ENCODE measurements at regions not wholly inside any gene's neighbourhood (a gene's known extent, or its start where the extent isn't known, plus 50 kb on each side); places are given as distances from the start of the nearest gene placed in this dataset.

DNA sequence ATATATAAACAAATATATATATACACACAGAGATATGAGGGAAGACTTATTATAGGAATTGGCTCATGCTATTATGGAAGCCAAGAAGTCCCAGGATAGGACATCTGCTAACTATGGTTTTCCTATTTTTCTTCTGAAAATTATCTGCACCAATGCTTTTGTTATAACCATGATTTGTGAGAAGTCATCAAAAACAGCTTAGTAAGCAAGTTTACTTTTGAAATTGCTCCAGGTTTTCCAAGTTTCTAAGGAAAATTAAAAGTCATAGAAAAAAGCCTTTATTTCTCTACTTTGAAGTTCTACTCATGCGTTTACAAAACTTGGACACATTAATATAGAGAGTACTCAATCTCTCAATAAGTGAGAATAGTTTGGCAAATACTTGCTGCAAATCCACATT is 213.1 kb downstream of the TRAM1L1 start:
- TF ChIP-seq POLR2AphosphoS5 (IDR thresholded peaks at IDR 0.05; ENCODE audit: low read depth) (no peak), SPI1 (IDR thresholded peaks at IDR 0.05; ENCODE audit: borderline replicate concordance, low read depth) (no peak), GABPA (IDR thresholded peaks at IDR 0.05; ENCODE audit: low read depth) (no peak)
- TF ChIP-seq, protein P1, sequence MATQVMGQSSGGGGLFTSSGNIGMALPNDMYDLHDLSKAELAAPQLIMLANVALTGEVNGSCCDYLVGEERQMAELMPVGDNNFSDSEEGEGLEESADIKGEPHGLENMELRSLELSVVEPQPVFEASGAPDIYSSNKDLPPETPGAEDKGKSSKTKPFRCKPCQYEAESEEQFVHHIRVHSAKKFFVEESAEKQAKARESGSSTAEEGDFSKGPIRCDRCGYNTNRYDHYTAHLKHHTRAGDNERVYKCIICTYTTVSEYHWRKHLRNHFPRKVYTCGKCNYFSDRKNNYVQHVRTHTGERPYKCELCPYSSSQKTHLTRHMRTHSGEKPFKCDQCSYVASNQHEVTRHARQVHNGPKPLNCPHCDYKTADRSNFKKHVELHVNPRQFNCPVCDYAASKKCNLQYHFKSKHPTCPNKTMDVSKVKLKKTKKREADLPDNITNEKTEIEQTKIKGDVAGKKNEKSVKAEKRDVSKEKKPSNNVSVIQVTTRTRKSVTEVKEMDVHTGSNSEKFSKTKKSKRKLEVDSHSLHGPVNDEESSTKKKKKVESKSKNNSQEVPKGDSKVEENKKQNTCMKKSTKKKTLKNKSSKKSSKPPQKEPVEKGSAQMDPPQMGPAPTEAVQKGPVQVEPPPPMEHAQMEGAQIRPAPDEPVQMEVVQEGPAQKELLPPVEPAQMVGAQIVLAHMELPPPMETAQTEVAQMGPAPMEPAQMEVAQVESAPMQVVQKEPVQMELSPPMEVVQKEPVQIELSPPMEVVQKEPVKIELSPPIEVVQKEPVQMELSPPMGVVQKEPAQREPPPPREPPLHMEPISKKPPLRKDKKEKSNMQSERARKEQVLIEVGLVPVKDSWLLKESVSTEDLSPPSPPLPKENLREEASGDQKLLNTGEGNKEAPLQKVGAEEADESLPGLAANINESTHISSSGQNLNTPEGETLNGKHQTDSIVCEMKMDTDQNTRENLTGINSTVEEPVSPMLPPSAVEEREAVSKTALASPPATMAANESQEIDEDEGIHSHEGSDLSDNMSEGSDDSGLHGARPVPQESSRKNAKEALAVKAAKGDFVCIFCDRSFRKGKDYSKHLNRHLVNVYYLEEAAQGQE (IDR thresholded peaks at IDR 0.05; ENCODE audit: insufficient replicate concordance, low read depth): no peak
- TF ChIP-seq, protein P2, sequence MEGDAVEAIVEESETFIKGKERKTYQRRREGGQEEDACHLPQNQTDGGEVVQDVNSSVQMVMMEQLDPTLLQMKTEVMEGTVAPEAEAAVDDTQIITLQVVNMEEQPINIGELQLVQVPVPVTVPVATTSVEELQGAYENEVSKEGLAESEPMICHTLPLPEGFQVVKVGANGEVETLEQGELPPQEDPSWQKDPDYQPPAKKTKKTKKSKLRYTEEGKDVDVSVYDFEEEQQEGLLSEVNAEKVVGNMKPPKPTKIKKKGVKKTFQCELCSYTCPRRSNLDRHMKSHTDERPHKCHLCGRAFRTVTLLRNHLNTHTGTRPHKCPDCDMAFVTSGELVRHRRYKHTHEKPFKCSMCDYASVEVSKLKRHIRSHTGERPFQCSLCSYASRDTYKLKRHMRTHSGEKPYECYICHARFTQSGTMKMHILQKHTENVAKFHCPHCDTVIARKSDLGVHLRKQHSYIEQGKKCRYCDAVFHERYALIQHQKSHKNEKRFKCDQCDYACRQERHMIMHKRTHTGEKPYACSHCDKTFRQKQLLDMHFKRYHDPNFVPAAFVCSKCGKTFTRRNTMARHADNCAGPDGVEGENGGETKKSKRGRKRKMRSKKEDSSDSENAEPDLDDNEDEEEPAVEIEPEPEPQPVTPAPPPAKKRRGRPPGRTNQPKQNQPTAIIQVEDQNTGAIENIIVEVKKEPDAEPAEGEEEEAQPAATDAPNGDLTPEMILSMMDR (IDR thresholded peaks at IDR 0.05; ENCODE audit: insufficient read depth, low read length): no peak
- Histone ChIP-seq H3K27ac (replicated peaks) (no peak overlapping the region), H3K4me3 (replicated peaks; ENCODE audit: insufficient read depth, low read length) (no peak overlapping the region), H3K27me3 (ENCODE audit: insufficient read depth, poor library complexity, severe bottlenecking) (no peaks in the 10 kb centered on the region)
- no peak for DNase-seq (ENCODE audit: low read depth in 1 of 2, low spot score in 1 of 2)

DNA sequence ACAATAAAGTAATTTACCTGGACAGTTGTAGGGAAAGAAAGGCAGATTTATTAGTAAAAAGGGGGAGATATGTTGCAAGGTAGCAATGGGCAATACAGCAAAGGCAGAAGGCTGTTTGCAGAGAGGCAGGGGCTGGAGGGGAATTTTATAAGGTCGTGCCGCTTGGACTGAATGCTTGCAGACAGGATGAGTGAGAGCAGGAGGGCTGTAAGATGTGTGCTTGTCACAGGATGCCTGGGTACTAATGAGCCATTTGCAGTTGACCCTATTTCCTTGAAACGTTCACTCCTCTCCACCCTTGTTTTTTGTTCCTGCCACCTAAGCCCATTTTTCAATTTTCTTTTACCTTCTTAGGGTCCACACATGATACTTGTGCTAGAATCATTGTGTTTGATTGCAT is 214.7 kb downstream of the TRAM1L1 start:
- no peak overlapping the region for H3K4me3 ChIP-seq (replicated peaks; ENCODE audit: insufficient read depth, low read length)
- H3K27me3 ChIP-seq (ENCODE audit: insufficient read depth, poor library complexity, severe bottlenecking): no peaks in the 10 kb centered on the region
- no peak for DNase-seq (ENCODE audit: low read depth in 1 of 2, low spot score in 1 of 2)

GRCh38 chr4:116866106-116866505 is 219.3 kb downstream of the TRAM1L1 start:
- no peak for DNase-seq (ENCODE audit: low read depth in 1 of 2, low spot score in 1 of 2)
- Histone ChIP-seq H3K27me3 (ENCODE audit: insufficient read depth, poor library complexity, severe bottlenecking) (no peaks in the 10 kb centered on the region), H3K4me3 (replicated peaks; ENCODE audit: insufficient read depth, low read length) (no peak overlapping the region), H3K27ac (replicated peaks) (no peak overlapping the region)
- TF ChIP-seq, protein P1 (IDR thresholded peaks at IDR 0.05; ENCODE audit: insufficient replicate concordance, low read depth): no peak
- TF ChIP-seq POLR2AphosphoS5 (IDR thresholded peaks at IDR 0.05; ENCODE audit: low read depth) (no peak), SPI1 (IDR thresholded peaks at IDR 0.05; ENCODE audit: borderline replicate concordance, low read depth) (no peak), GABPA (IDR thresholded peaks at IDR 0.05; ENCODE audit: low read depth) (no peak)
- TF ChIP-seq, protein P2 (IDR thresholded peaks at IDR 0.05; ENCODE audit: insufficient read depth, low read length): no peak

More for the DNA sequence above, 214.7 kb downstream of the TRAM1L1 start:
- no peak for TF ChIP-seq POLR2AphosphoS5 (IDR thresholded peaks at IDR 0.05; ENCODE audit: low read depth)
- no peak for TF ChIP-seq SPI1 (IDR thresholded peaks at IDR 0.05; ENCODE audit: borderline replicate concordance, low read depth)
- no peak overlapping the region for H3K27ac ChIP-seq (replicated peaks)

DNA sequence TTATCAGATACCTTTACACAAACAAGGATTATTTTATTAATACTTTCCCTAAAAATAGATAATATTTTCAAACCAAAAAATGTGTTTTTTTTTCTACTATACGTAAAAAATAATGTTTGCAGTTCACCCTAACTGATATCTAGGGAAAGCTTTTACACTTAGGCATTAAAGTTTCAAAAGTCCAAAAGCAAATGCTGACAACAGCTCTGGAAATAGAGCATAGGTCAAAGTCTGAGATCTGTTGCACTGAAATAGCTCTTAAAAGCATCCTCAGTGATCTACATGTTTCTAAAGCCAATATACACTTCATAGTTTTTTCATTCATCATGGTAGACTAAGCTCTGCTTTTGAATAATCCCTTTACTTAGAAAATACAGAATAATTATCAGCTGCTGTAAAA is 222.8 kb downstream of the TRAM1L1 start:
- TF ChIP-seq POLR2AphosphoS5 (IDR thresholded peaks at IDR 0.05; ENCODE audit: low read depth) (no peak), GABPA (IDR thresholded peaks at IDR 0.05; ENCODE audit: low read depth) (no peak)
- TF ChIP-seq, protein P1 (IDR thresholded peaks at IDR 0.05; ENCODE audit: insufficient replicate concordance, low read depth): no peak
- no peak for DNase-seq (ENCODE audit: low read depth in 1 of 2, low spot score in 1 of 2)
- H3K4me3 ChIP-seq (replicated peaks; ENCODE audit: insufficient read depth, low read length): no peak overlapping the region
- no peaks in the 10 kb centered on the region for H3K27me3 ChIP-seq (ENCODE audit: insufficient read depth, poor library complexity, severe bottlenecking)
- H3K27ac ChIP-seq (replicated peaks): no peak overlapping the region

Measured in HL-60 (cell line).